ENCODE measurements at regions not wholly inside any gene's neighbourhood (a gene's known extent, or its start where the extent isn't known, plus 50 kb on each side); places are given as distances from the start of the nearest gene placed in this dataset.

DNA sequence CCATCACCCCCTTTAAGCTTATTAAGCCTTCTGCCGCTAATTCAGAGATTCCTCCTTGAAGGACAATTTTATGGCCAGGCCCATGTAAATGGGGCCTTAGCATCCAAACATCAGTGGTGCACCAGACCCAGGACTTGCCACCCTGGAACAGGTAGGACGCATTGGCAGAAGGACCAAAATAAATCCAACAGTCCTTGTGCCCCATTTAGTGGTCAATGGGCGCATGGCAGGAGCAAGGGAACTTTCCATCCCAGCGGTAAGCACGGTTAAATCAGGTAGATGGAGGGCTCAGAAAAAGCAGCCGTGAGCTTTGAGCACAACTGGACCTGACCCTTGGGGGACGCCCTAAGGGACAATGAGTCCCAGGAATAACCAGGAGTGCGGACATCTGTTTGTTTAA is 540.8 kb upstream of the ROBO1 start:
- TF ChIP-seq POLR2A (IDR thresholded peaks at IDR 0.05; ENCODE audit: low read depth, low read length) = no peak
- no peak for TF ChIP-seq POLR2AphosphoS5 (IDR thresholded peaks at IDR 0.05; ENCODE audit: low read depth, low read length)
- TF ChIP-seq TAF1 (IDR thresholded peaks at IDR 0.05; ENCODE audit: borderline replicate concordance, low read depth, low read length) = no peak
